GM12892 (cell line): ENCODE measurements at regions not wholly inside any gene's neighbourhood (a gene's known extent, or its start where the extent isn't known, plus 50 kb on each side); places are given as distances from the start of the nearest gene placed in this dataset.

ENCODE experiments used
- DNase-seq: peaks from one replicate; pipeline ENCODE4 v3.0.0; 2011; ENCODE audit not compliant: insufficient read length
- FAIRE-seq: peaks from 2 replicates; lab custom pipeline; 2011; peaks lifted over from hg19 to GRCh38; lab: Jason Lieb, UNC
- POLR2A ChIP-seq: IDR thresholded peaks from 2 replicates; pipeline ENCODE4 v1.6.1; 2011; ENCODE audit warnings: low read depth, low read length, control low read depth
- POLR2AphosphoS5 ChIP-seq: IDR thresholded peaks from 2 replicates; pipeline ENCODE4 v1.6.1; 2011; ENCODE audit warnings: low read depth, low read length, control low read depth
- TAF1 ChIP-seq: IDR thresholded peaks from 2 replicates; pipeline ENCODE4 v1.6.1; 2011; ENCODE audit warnings: low read depth, mild to moderate bottlenecking, control low read depth, low read length, borderline replicate concordance

- TF ChIP-seq TAF1 (no peak), POLR2AphosphoS5 (no peak), POLR2A (no peak)
- no peak for FAIRE-seq
- DNase-seq, result no peak
These were observed 151.7 kb downstream of the RPAP3 start for GRCh38 chr12:47554046-47554653.

GRCh38 chr12:47553266-47553665 is 152.6 kb downstream of the RPAP3 start:
- no peak for DNase-seq
- no peak for FAIRE-seq
- no peak for TF ChIP-seq TAF1
- TF ChIP-seq POLR2A, result no peak
- no peak for TF ChIP-seq POLR2AphosphoS5

- DNase-seq, result no peak
- TF ChIP-seq POLR2AphosphoS5, result no peak
- TF ChIP-seq POLR2A, result no peak
- TF ChIP-seq TAF1, result no peak
- no peak for FAIRE-seq
These were observed 154.4 kb downstream of the RPAP3 start for GRCh38 chr12:47551426-47551851.

- FAIRE-seq (no peak), DNase-seq (no peak)
These were observed 156.6 kb downstream of the RPAP3 start for GRCh38 chr12:47549258-47549657.

GRCh38 chr12:47548401-47548800 is 157.4 kb downstream of the RPAP3 start:
- FAIRE-seq, result no peak
- DNase-seq, result no peak
- TF ChIP-seq TAF1 (no peak), POLR2AphosphoS5 (no peak), POLR2A (no peak)

More at GRCh38 chr12:47549258-47549657, 156.6 kb downstream of the RPAP3 start:
- TF ChIP-seq POLR2AphosphoS5 (no peak), TAF1 (no peak), POLR2A (no peak)

GRCh38 chr12:47547077-47547476 is 158.8 kb downstream of the RPAP3 start:
- TF ChIP-seq POLR2AphosphoS5, result no peak
- TF ChIP-seq POLR2A, result no peak
- no peak for TF ChIP-seq TAF1
- FAIRE-seq (no peak), DNase-seq (no peak)

GRCh38 chr12:47545938-47546609 is 159.8 kb downstream of the RPAP3 start:
- TF ChIP-seq POLR2A, result no peak
- no peak for TF ChIP-seq TAF1
- TF ChIP-seq POLR2AphosphoS5, result no peak
- DNase-seq, result no peak
- no peak for FAIRE-seq

GRCh38 chr12:47534695-47535094 is 171.1 kb downstream of the RPAP3 start:
- DNase-seq (no peak), FAIRE-seq (no peak)
- TF ChIP-seq POLR2A (no peak), POLR2AphosphoS5 (no peak), TAF1 (no peak)

GRCh38 chr12:47530050-47530449 is 175.8 kb downstream of the RPAP3 start:
- DNase-seq (no peak), FAIRE-seq (no peak)
- no peak for TF ChIP-seq POLR2AphosphoS5
- no peak for TF ChIP-seq TAF1
- no peak for TF ChIP-seq POLR2A

- DNase-seq (no peak), FAIRE-seq (no peak)
- TF ChIP-seq TAF1 (no peak), POLR2AphosphoS5 (no peak), POLR2A (no peak)
These were observed 178.0 kb downstream of the RPAP3 start for GRCh38 chr12:47527816-47528215.

GRCh38 chr12:47520029-47520428 is 185.8 kb downstream of the RPAP3 start:
- FAIRE-seq (no peak), DNase-seq (no peak)
- TF ChIP-seq TAF1 (no peak), POLR2AphosphoS5 (no peak), POLR2A (no peak)

- TF ChIP-seq TAF1, result no peak
- no peak for TF ChIP-seq POLR2A
- TF ChIP-seq POLR2AphosphoS5, result no peak
- DNase-seq (no peak), FAIRE-seq (no peak)
These were observed 188.7 kb downstream of the RPAP3 start for GRCh38 chr12:47517122-47517521.
